ENCODE measurements at regions not wholly inside any gene's neighbourhood (a gene's known extent, or its start where the extent isn't known, plus 50 kb on each side); places are given as distances from the start of the nearest gene placed in this dataset.
"Not testable (repeated sequence)": the region's sequence is repeated elsewhere in the genome, so short reads cannot be mapped to it uniquely, and the experiment has no call there.

- no peak for DNase-seq (ENCODE audit: low read depth in 2 of 2)
Measured at GRCh38 chr12:74119811-74120362, 417.7 kb upstream of the ATXN7L3B start.

- DNase-seq (ENCODE audit: low read depth in 2 of 2): no peak
Measured at GRCh38 chr12:74120644-74121043, 417.0 kb upstream of the ATXN7L3B start.

DNA sequence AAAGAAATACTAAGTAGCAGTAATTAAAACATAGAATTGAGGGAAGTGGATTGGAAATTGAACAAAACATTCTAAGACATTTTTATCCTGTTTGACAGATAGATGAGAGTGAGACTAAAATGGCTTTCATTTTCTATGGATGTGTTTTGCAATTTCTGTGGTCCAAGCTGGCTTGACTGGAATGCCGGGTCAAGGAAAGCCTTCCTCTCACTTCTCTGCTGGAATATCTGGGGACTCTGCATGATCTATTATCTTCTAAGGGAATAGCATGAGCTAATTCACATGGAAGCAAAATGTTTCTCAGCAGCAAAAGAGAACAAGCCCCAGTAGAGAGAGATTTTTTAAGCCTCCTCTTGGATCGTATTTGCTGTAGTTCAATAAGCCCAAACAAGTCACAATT lies 407.9 kb upstream of the ATXN7L3B start:
- no peak for DNase-seq (ENCODE audit: low read depth in 2 of 2)

DNA sequence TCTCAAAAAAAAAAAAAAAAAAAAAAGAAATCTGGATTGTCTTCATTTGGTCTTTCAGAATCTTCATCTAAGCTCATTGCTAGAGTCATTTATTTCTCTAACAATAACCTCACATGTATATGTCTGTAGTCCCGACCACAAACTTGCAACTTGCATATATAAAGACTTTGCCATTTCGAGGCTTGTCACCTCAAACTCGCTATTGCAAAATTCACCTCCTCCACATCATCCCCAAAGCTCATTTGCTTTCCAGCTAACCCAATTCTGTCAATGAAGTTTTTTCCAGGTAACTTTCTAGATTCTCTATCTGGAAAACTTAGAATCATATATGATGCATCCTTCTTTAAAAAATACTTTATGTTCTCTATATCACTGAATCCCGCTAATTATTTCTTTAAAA lies 393.2 kb upstream of the ATXN7L3B start:
- no peak for DNase-seq (ENCODE audit: low read depth in 2 of 2)

GRCh38 chr12:74145328-74145727 lies 392.3 kb upstream of the ATXN7L3B start:
- DNase-seq (ENCODE audit: low read depth in 2 of 2): no peak

DNA sequence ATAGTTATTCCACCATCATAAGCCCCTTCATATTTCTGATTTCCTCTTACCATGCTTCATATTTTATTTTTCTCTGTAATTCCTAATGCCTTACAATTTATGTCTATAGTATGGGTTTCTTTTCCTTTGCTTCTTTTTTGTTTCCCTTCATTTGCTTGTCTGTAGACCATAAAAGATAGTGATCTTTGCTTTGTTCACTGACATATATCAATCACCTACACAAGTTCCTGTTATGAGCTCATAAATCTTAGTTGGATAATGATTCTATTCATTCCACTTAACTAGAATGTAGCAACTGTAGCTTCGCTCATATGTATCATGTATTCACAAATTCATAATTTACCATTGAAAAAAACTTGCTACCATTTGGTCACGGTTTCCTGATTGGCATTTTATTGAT lies 388.8 kb upstream of the ATXN7L3B start:
- no peak for DNase-seq (ENCODE audit: low read depth in 2 of 2)

DNA sequence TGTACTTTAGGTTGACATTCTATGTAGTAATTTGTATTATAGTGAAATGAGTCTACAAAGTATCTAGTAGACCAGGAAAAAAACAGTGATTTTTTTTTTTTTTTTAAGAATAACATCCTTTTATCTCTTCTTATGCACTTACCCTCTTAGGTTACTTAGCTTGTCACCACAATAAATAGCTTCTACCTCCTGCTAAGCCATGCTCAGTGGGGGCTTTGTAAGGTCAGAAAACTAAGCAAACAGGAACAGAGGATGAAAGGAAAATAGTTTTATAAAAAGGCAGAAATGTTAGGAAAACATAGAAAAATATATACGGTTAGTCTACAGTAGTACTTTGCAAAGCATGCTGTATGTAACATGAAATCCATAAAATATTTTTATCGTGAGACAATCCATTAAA lies 385.3 kb upstream of the ATXN7L3B start:
- DNase-seq (ENCODE audit: low read depth in 2 of 2): no peak

DNA sequence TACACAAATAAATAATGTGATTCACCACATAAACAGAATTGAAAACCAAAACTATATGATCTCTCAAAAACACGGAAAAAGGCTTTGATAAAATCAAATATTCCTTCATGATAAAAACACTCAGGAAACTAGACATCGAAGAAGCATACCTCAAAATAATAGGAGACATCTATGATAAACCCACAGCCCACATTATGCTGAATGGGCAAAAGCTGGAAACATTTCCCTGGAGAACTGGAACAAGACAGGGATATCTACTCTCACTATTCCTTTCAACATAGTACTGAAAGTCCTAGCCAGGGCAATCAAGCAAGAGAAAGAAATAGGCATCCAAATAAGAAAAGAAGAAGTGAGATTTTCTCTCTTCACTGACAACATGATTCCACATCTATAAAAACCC lies 371.5 kb upstream of the ATXN7L3B start:
- DNase-seq (ENCODE audit: low read depth in 2 of 2): no peak

- DNase-seq (ENCODE audit: low read depth in 2 of 2): no peak
Measured at GRCh38 chr12:74169607-74170006, 368.0 kb upstream of the ATXN7L3B start.

GRCh38 chr12:74170645-74171477 lies 366.8 kb upstream of the ATXN7L3B start:
- DNase-seq (ENCODE audit: low read depth in 2 of 2): no peak

- DNase-seq (ENCODE audit: low read depth in 2 of 2): no peak
Measured at GRCh38 chr12:74171478-74171909, 366.1 kb upstream of the ATXN7L3B start.

- not testable (repeated sequence) for DNase-seq (ENCODE audit: low read depth in 2 of 2)
Measured at GRCh38 chr12:74174961-74175360, 362.7 kb upstream of the ATXN7L3B start.

GRCh38 chr12:74185360-74185759 lies 352.3 kb upstream of the ATXN7L3B start:
- no peak for DNase-seq (ENCODE audit: low read depth in 2 of 2)

- no peak for DNase-seq (ENCODE audit: low read depth in 2 of 2)
Measured at GRCh38 chr12:74193191-74193590, 344.4 kb upstream of the ATXN7L3B start.

DNA sequence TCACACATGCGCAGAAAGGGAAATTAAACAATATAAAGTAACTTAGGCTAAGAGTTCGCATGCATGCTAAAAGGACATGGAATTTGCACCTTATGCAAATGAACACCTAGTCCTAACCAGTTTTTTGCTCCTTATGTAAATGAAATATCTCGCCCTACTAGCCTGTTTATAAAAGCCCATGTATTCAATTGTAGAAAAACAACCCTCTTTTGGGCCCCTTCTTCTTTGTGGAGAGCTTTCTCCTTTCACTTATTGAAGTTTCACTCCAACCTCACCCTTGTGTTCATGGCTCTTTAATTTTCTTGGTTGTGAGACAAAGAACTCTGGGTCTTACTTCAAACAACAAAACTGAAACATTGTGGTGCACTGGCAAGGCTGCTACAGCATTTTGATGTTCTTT lies 333.4 kb upstream of the ATXN7L3B start:
- DNase-seq (ENCODE audit: low read depth in 2 of 2): no peak

- DNase-seq (ENCODE audit: low read depth in 2 of 2): no peak
Measured at GRCh38 chr12:74227846-74228545, 309.6 kb upstream of the ATXN7L3B start.

DNA sequence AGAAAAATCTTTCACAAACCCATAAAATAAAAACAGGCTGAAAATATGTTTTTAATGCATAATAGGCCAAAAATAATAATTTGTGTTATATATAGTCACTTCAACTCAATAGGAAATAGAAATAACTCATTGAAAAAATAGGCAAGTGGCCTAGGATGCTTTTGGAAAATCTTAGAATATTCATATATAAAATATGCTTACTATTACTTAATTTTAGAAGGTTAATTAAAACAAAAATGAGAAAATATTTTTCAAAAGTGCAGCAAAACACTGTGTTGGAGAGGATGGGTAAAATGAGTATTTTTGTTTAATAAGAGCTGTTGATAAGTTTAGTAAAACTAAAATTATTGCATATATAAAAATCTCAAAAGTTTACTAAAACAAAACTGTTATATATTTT lies 308.0 kb upstream of the ATXN7L3B start:
- no peak for DNase-seq (ENCODE audit: low read depth in 2 of 2)

DNA sequence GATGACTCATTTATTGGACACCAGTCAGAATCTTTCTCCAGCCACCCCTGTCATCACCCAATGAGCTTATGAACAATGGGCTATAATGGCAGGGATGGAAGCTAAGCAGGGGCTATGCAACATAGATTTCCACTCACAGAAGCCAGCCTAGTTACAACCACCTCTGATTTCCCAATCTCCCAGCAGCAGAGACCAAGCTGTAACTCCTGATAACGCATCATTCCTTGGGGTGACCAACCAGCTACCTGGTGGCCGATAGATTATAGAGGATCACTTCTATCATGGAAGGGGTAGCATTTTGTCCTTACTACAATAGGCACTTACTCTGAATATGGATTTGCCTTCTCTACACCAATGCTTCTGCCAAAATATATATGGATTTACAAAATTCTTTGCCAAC lies 302.3 kb upstream of the ATXN7L3B start:
- no peak for DNase-seq (ENCODE audit: low read depth in 2 of 2)

GRCh38 chr12:74241341-74241740 lies 296.3 kb upstream of the ATXN7L3B start:
- DNase-seq (ENCODE audit: low read depth in 2 of 2): no peak

- no peak for DNase-seq (ENCODE audit: low read depth in 2 of 2)
Measured at GRCh38 chr12:74242088-74242487, 295.5 kb upstream of the ATXN7L3B start.

- no peak for DNase-seq (ENCODE audit: low read depth in 2 of 2)
Measured at GRCh38 chr12:74245458-74245857, 292.2 kb upstream of the ATXN7L3B start.

GRCh38 chr12:74250891-74251290 lies 286.7 kb upstream of the ATXN7L3B start:
- DNase-seq (ENCODE audit: low read depth in 2 of 2): no peak

DNA sequence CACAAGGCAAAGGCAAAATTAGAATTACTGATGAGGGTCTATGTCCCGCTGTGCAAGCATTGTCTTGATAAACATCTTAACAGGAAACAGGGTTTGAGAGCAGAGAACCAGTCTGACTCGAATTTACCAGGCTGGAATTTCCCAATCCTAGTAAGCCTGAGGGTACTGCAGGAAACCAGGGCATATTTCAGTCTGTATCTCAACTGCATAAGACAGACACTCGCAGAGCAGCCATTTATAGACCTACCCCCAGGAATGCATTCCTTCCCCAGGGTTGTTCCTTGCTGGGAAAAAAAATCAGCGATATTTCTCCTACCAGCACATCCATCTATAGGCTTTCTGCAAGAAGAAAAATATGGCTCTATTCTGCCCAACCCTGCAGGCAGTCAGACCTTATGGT lies 283.8 kb upstream of the ATXN7L3B start:
- not testable (repeated sequence) for DNase-seq (ENCODE audit: low read depth in 2 of 2)
